ENCODE measurements at regions not wholly inside any gene's neighbourhood (a gene's known extent, or its start where the extent isn't known, plus 50 kb on each side); places are given as distances from the start of the nearest gene placed in this dataset.

DNA sequence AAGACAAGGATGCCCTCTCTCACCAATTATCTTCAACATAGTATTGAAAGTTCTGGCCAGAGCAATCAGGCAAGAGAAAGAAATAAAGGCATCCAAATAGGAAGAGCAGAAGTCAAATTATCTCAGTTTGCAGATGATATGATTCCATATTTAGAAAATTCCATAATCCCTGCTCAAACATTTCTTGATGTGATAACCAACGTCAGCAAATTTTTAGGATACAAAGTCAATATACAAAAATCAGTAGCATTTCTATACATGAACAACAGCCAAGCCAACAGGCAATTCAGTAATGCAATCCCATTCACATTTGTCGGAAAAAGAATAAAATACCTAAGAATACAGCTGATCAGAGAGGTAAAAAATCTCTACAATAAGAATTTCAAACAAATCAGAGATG, 969.7 kb upstream of the USP15 start:
- no peak for TF ChIP-seq EZH2phosphoT487 (conservative IDR thresholded peaks at IDR 0.05; ENCODE audit: low read length)
- TF ChIP-seq, protein P1, sequence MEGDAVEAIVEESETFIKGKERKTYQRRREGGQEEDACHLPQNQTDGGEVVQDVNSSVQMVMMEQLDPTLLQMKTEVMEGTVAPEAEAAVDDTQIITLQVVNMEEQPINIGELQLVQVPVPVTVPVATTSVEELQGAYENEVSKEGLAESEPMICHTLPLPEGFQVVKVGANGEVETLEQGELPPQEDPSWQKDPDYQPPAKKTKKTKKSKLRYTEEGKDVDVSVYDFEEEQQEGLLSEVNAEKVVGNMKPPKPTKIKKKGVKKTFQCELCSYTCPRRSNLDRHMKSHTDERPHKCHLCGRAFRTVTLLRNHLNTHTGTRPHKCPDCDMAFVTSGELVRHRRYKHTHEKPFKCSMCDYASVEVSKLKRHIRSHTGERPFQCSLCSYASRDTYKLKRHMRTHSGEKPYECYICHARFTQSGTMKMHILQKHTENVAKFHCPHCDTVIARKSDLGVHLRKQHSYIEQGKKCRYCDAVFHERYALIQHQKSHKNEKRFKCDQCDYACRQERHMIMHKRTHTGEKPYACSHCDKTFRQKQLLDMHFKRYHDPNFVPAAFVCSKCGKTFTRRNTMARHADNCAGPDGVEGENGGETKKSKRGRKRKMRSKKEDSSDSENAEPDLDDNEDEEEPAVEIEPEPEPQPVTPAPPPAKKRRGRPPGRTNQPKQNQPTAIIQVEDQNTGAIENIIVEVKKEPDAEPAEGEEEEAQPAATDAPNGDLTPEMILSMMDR (IDR thresholded peaks at IDR 0.05; ENCODE audit: insufficient read depth, low read length, poor library complexity, severe bottlenecking) = no peak
